Left ventricle myocardium superior (tissue), 1 donor: ENCODE measurements at regions not wholly inside any gene's neighbourhood (a gene's known extent, or its start where the extent isn't known, plus 50 kb on each side); places are given as distances from the start of the nearest gene placed in this dataset.

Source experiments
- ATAC-seq: fragments of 200-7000 bp; cut with Tn5 transposase; one replicate; pipeline ENCODE4 v1.9.1; 2020; ENCODE audit warnings: mild to moderate bottlenecking, moderate library complexity
- DNase-seq: peaks from one replicate; pipeline ENCODE4 v3.0.0-alpha.2; 2020
- intact Hi-C: fragments of 100-400 bp; cut with micrococcal nuclease; formaldehyde crosslinking; loops from one replicate; pipeline ENCODE4 v1.11.0; 2022
- donor health status: DM: no; HTN: yes; CAD: no; lungs with severe emphysema.

DNA sequence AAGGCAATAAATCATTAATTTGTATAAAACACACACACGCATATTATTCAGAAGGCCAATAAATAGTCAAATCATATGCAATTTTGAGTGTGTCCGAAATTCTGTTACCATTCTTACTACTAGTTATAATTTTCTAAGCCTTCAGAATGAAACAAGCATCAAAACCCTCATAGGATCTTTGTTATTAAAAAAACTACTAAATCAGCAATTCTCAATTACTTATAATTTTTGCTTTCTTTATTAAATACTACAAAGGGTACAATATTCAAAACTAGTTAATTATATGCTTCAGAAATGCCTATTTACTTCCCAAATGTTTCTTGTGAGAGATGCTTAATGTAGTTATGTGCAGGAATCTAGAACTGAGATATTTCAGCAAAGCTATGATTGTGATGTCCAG lies 413.1 kb upstream of the KIF2B start:
- ATAC-seq, result no peak
- intact Hi-C loops, result no loop called here
- no peak for DNase-seq

DNA sequence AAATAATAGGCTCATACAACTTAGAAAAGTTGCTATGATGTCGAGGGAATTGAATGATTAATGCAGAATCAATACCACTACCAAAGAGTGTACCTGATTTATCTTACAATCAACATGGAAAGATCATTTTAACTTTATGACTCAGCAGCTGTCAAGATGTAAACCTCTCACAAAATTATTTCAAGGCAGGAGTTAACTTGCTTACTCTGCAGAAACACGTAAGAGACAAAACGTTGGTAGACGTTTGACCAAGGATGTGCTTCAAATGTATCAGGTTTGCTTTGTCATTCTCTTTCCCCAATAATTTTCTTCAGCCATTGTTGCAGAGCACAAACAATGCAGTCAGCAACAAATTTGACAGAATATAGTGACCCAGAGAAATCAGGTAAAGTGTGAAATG lies 415.8 kb upstream of the KIF2B start:
- ATAC-seq (no peak), DNase-seq (no peak)
- intact Hi-C loops, result no loop called here

DNA sequence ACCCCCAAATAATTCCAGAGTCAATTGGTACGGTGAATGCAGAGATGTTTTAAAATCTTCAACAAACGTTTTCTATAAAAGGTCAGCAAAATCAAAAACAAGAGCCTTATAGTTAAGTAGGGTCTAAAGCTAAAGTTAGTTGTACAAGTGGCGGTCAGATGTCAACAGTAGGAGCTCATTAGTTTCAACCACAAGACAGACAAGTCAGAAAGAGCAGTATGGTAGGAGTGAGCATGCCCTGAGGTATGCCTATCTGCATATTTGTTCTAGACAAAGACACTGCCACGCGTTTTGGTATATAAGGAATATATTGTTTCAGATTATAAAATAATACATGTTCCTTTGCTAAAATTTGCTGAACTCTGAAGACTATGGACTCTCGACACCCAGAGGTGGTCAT lies 431.5 kb upstream of the KIF2B start:
- DNase-seq (no peak), ATAC-seq (no peak)
- intact Hi-C loops, result no loop called here

DNA sequence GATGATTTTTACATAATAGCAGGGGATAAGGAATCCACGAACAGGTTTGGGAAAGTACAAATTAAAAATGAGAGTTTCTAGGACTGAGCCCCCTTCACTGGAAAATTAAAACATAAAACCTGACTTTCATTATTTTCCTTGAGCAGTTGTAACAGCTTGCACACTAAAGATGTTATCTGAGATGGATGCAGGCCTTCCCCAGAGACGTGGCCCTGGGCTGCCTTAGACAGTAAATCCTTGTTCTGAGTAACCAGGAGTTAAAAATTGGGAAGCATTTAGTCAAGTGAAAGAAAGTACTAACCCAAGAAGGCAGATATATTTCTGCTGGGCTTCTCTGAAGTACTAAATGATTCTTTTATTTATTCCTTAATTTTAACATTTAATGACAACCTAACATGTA lies 432.2 kb upstream of the KIF2B start:
- intact Hi-C loops, result no loop called here
- no peak for DNase-seq
- no peak for ATAC-seq

DNA sequence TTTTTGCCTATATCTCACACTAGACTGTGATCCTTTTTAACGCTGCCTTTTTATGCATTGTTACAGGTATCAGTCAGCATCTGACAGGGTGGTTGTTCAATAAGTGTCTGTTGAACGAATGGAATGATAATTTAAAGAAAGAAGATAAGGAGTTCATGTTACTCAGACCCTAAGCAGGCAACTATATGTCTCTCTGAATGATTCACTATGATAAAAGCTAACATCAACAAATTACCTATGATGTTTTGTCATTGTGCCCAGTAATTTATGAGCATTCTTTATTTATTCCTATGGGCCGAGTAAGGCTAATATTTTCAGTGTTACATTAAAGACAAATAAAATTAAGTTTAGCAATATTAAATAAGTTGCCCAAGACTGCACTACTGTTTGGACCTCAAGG lies 435.0 kb upstream of the KIF2B start:
- DNase-seq (no peak), ATAC-seq (no peak)
- intact Hi-C loops, result no loop called here

DNA sequence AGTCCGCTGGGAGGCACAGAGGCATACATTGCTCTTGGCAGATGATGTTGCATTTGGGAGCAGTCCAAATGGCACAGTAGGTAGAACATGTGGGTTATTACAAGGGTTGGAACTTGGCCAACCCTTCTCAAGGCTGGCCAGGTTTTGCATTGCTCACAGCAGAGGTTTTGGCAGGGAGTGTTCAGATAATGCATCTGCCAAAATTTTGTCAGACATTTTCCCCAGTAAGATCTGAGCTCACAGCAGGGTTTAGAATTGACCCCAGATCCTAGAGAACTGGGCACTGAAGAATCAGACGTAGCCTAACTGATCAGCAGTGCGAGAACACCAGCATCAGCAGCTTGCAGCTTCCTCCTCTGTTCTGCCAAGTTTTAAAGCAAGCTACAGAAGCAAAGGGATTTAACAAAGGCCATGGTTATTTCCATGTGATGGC lies 468.8 kb upstream of the KIF2B start:
- ATAC-seq (no peak), DNase-seq (no peak)
- intact Hi-C loops, result no loop called here

DNA sequence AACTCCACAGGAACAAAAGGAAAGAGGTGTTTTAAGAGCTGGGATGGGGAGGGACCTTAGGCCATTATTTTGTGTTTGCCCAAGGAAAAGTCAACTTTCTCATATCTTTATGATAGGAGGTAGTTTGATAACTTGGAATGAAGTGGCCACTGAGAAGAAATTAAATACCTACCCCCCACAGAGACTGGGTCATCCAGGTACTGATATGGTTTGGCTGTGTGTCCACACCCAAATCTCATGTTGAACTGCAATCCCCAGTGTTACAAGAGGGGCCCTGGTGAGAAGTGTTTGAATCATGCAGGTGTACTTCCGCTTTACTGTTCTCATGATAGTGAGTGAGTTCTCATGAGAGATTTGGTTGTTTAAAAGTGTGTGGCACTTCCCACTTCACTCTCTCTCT lies 477.9 kb upstream of the KIF2B start:
- no peak for DNase-seq
- no peak for ATAC-seq
- intact Hi-C loops, result no loop called here

DNA sequence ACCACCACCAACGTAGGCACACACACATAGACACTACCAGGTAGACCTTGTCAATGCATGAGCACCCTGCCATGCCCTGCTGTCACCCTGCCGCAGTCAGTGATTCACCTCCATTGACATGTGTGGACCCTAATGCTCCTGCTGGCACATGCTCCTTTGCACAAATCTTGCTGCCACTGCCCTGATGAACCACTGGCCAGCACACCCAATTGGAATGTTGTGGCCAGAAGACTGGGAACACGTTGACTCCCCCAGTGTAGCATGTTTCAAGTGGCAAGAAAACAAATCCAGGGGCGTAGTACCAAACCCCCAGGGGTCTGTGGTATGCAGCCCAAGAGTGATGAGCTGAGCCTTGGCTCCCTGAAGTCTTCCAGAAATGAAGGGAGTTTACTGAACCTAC lies 486.4 kb upstream of the KIF2B start:
- intact Hi-C loops, result no loop called here
- DNase-seq (no peak), ATAC-seq (no peak)

DNA sequence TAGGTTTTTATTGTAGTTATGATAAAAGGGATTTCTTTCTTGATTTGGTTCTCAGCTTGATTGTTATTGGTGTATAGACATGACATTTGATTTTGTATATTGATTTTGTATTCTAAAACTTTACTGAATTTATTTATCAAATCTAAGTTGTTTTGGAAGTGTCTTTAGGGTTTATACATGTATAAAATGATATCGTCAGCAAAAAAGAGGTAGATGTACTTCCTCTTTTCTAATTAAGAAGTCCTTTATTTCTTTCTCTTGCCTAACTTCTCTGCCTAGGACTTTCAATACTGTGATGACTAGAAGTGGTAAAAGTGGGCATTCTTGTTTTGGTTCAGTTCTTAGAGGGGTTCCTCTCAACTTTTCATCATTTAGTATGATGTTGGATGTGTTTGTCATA lies 487.3 kb upstream of the KIF2B start:
- ATAC-seq (no peak), DNase-seq (no peak)
- intact Hi-C loops, result no loop called here

DNA sequence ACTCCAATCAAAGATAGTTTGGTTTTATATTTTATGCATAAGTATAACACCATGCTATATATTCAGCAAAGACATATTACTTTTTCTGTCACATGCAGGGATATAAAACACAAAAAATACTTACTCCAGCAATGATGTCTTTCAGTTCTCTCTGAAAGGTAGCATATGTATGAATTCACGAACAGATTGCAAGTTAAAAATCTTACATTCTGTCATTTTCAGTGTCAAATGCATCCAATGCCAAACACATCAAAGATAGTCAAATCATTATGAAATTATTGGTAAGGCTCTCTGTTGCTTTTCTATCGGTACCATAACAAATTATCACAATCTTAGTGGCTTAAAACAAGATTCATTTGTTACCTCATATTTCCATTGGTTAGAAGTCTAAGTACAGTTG lies 492.0 kb upstream of the KIF2B start:
- DNase-seq, result no peak
- ATAC-seq, result no peak

DNA sequence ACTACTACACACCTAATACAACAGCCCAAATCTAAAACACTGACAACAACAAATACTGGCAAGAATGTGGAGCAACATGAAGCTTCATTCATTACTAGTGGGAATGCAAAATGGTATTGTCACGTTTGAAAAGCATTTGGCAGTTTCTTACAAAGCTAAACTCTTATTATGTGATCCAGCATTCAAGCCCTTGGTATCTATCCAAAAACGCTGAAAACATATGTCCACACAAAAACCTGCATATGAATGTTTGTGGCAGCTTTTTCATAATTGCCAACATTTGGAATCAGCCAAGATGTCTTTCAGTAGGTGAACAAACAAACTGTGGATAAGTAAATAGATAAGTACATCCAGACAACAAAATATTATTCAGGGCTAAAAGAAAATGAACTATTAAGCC lies 501.1 kb upstream of the KIF2B start:
- DNase-seq (no peak), ATAC-seq (no peak)
- intact Hi-C loops, result no loop called here

More for the DNA sequence above, 492.0 kb upstream of the KIF2B start:
- intact Hi-C loops, result no loop called here

DNA sequence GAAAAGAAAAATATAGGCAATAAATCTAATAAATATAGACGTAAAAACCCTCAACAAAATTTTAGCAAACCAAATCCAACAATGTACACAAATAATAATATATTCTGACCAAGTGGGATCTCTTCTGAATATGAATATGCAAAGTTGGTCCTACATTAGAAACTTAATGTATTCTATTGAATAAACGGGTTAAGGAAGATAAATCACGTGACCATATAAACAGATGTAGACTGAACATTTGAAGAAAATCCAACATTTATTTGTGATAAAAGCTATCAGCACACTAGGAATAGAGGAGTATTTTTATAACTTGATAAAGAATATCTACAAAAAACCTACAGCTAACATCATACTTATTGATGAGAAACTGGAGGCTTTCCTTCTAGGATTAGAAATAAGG lies 502.8 kb upstream of the KIF2B start:
- DNase-seq (no peak), ATAC-seq (no peak)
- intact Hi-C loops, result no loop called here

DNA sequence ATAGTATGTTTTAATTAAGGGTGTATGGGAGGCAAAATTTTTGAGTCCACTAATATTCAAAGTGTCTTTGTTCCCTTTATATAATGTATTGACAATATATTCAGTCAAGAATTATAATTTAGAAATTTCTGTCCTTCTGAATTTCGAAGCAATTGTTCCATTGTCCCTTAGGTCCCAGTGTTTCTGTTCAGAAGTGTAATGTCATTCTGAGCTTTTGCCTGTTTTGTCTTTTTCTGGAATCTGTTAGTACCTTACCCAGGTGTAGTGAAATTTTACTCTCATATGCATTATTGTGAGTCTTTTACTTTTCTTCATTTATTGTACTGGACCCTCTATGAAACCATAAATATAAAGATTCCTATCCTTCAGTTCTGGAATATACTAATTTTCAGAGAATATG lies 505.7 kb upstream of the KIF2B start:
- DNase-seq (no peak), ATAC-seq (no peak)
- intact Hi-C loops, result no loop called here

DNA sequence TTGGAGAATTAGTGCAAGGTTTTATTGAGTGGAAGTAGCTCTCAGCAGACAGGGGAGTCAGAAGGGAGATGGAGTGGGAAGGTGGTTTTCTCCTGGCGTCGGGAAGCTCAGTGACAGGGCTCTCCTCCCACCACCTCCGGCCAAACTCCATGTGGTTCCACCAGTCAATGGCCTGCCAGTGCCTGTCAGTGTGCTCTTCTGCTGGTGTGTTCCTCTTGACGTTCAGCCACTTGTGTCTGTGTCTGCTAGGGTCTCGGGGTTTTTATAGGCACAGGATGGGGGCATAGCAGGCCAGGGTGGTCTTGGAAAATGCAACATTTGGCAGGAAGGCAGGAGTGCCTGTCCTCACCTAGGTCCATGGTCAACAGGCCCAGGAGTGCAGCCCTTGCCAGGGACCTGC lies 506.7 kb upstream of the KIF2B start:
- ATAC-seq (no peak), DNase-seq (no peak)
- intact Hi-C loops, result no loop called here

DNA sequence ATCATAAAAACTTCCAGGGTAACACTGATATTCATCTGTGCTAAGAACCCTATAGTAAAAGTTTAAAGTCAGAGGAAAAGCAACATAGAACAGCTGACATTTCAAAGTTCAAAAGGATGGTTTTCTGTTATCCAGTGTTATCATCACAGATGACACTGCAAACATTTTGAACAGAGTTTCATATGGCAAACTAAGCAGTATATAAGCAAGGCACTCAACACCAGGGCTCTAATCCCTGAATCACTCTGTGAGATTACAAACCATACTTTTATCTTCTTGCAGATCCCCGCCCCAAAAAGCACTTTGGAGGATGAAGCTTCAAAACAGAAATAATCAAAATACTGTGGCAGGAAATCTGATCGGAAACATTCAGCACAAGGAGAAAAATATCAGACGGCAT lies 508.2 kb upstream of the KIF2B start:
- DNase-seq (no peak), ATAC-seq (no peak)
- intact Hi-C loops, result no loop called here

DNA sequence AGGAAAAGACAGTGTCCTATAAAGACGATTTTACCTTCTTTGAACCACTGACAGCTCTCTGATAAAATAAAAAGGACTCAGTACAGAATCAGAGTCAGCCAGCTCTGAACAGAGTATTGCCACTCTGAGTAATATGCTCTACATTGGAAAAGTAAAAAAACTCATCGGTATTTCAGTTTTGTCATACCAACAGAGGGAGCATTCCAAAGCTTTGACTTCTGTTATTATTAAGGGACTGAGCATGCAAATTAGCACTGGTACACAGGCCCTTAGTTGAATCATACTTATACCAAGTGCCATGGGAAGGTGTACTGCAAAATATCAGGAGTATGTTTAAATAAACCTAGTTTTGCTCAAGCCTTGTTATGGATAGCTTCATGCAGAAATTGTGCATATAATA lies 509.0 kb upstream of the KIF2B start:
- no peak for ATAC-seq
- intact Hi-C loops, result no loop called here
- no peak for DNase-seq

DNA sequence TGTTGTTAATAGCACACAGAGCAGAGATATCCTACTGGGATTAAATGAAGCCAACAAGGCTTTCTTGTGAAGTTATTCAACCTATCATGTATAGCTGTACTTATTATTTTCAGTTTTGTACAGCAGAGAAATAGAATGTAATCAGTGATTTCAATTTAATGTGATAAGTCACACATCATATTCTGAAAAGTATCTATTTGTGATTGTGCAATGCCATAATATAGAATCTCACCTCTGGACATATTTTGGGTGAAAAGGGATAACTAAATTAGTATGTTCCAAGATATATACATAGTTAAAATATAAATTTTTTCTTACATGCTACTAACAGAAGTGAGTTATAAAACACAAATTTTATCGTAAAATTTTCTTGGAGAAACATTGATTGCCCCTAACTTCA lies 544.3 kb upstream of the KIF2B start:
- no peak for ATAC-seq
- intact Hi-C loops, result no loop called here
- no peak for DNase-seq

DNA sequence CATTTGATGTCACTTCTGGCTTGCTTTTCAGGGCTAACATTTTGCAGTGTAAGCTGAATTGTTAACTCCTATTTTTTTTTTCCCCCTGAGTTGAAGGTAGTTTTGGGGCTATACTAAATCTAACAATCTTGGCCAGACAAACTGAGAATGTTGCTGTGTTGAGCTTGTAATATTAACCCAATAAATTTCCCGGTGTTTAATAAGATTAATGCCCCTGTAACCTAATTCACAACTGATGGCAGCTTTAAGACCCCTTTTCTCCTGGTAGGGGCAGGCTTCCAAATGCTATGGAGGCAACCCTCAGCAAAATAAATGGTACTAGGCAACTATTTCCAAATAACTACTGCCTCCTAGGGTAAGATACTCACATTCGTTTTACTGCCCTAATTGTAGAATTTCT lies 549.6 kb upstream of the KIF2B start:
- ATAC-seq, result no peak
- intact Hi-C loops, result no loop called here
- DNase-seq, result no peak

DNA sequence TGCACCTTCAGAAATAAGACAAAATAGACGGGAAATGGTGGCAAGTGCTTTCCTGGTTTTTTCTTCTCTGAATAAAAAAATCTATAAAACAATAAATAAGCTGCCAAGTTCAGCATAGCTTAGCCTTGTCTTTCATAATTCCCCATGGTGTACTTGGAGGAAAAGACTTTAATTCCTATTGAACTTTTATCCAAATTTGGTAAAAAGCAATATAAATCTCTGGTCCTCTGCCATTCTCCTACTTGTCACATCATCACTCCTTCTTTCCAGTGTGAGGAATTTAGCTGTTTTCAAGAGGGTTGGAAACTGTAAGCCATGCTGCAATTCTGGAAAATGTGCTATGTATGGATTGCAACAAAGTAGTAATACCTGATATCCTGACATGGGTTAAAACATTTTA lies 551.8 kb upstream of the KIF2B start:
- ATAC-seq, result no peak
- no peak for DNase-seq
- intact Hi-C loops, result no loop called here

DNA sequence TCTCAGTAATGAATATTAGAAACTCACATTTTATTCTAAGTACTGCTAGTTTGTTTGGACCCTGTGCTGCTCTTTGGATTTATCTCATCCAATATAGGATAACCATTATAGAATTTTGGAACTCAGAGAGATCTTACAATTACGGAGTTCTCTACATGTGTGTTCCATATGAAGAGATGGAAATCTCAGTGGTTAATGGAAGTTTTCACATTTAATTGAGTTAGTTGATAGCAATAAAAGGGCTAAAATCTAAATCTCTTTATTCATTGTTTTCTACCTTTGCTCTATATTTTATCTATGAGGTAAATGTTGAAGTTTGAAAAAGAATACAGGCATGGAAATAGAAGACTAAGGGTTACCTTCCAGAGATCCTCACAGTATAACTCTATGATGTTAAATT lies 558.0 kb upstream of the KIF2B start:
- DNase-seq (no peak), ATAC-seq (no peak)
- intact Hi-C loops, result no loop called here

DNA sequence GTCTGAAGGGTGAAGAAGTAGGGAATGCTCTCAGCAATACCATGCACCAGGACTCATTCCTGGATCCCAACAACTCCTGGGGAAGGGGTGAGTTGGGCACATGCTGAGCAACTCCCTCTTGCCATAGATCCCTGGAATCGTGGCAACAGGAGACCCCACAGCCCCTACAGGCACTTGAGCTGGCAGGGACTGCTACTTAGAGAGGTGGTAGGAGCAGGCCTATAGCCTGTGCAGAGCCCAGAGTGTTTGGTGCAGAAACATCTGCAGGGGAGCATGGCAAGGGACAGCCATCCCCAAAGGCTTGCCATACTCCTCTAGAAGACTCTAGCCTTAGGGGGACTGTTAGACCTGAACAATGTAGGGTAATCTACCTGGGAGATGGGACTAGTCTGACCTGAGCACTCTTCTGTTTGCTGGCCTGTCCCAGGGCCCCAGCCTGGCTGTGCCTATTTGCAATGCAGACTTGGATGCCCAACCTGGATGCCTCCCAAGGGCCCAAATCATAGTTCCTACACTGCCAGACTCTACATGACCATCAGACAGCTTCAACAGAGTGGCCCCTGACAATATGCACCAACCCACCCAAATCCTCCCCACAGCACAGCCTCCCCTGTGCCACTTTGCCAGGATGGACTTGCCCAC lies 568.6 kb upstream of the KIF2B start:
- intact Hi-C loops, result no loop called here
- no peak for ATAC-seq
- DNase-seq, result no peak

DNA sequence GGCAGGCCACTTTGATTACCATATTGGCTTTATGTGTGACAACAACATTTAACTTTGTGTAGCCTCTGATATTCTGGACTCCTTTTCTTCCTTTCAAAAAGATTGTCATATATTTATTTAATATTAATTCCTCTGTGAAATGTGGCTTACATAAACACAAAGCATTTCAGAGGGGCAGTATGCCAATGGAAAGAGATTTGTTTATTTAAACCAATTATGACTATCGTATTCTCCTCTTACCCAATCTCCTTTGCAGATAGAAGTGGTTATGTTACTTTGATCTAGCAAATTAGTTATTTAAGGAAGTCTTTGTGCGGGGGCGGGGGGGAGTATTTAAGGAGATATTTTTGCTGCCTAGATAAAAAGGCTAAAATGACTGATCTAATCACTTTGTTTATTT lies 573.7 kb upstream of the KIF2B start:
- intact Hi-C loops, result no loop called here
- ATAC-seq (no peak), DNase-seq (no peak)
